HG03097 (cell line): ENCODE measurements at regions not wholly inside any gene's neighbourhood (a gene's known extent, or its start where the extent isn't known, plus 50 kb on each side); places are given as distances from the start of the nearest gene placed in this dataset.

ENCODE experiments used
- ATAC-seq: cut with Tn5 transposase; IDR thresholded peaks from one replicate; pipeline ENCODE4 v1.9.1; 2021; ENCODE audit not compliant: unreplicated experiment, low FRiP score

DNA sequence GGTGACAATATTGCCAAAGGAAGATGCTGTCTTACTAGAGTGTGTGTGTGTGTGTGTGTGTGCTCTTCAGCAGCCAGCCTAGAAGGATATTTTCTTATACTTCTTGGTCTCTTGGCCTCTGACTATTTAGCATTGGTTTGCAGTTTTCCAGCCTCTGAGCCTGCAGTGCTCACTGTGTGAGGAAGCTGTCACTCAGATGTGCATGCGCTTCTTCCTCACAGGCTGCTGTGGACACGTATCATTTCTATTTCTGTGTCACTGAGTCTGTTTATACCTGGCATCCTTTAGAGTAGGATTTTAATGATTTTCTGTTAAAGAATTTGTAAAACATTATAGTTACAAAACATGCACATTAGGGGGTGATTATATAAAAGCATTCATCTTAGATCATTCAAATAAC is 83.3 kb downstream of the ALDH8A1 start:
- ATAC-seq, result no peak

DNA sequence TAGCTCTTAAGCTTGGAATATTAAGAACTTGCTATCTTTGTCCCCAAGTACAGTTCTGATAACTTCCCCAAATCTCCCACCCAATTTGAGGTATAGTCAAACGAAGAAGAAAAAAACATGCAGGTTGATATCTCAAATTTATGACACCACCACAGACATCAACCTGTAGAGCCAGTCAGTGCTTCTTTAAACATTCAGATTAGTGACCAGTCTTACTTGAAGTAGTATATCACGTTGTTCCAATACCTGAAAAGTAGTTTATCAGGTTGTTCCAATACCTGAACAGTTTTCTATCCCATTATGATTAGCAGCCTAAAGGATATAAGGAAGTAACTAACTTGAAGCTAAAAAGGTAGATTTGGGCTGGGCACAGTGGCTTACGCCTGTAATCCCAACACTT is 85.3 kb downstream of the ALDH8A1 start:
- ATAC-seq, result no peak

DNA sequence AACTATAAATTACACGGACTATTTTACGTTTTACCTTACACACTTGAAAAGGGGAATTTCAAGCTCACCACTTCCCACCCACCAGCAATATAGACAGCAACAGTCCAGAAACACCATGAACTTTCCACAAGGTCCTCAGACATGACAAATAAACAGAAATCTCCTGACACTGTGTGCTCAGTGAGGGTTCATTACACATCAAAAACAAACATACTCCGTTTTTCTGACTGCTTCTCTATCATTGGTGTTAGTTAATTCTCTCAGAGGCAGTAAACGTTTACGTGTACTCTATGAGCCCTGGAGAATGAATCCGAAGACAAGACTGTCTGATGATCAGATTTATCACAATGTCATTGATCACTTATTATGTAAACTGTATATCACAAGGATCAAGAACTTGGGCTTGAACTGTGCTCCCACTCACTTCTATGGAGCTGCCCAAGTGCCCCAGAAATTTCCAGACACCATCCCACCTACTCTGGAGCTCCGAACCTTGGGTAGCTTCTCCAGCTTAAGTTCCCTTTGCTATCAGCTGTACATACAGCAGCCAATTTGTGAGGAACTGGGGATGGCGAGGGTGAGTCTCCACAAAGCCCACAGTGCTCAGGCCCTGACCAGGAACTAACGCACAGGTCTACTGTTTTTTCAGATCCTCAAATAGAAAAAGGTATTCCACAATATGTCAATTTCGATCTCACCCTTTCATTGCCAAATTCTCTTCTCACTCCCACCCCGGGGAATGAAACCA is 86.0 kb downstream of the ALDH8A1 start:
- no peak for ATAC-seq

DNA sequence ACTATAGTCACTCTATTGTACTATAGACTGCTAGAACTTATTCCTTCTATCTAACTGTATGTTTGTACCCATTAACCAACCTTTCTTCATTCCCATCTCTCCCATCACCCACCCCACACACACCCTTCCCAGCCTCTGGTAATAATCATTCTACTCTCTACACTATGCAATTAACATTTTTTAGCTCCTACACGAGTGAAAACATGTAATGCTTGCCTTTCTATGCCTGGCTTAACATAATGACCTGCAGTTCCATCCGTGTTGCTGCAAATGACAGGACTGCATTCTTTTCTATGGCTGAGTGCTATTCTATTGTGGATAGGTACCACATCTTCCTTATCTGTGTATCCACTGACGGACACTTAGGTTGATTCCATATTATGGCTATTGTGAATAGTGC is 95.5 kb downstream of the ALDH8A1 start:
- no peak for ATAC-seq

DNA sequence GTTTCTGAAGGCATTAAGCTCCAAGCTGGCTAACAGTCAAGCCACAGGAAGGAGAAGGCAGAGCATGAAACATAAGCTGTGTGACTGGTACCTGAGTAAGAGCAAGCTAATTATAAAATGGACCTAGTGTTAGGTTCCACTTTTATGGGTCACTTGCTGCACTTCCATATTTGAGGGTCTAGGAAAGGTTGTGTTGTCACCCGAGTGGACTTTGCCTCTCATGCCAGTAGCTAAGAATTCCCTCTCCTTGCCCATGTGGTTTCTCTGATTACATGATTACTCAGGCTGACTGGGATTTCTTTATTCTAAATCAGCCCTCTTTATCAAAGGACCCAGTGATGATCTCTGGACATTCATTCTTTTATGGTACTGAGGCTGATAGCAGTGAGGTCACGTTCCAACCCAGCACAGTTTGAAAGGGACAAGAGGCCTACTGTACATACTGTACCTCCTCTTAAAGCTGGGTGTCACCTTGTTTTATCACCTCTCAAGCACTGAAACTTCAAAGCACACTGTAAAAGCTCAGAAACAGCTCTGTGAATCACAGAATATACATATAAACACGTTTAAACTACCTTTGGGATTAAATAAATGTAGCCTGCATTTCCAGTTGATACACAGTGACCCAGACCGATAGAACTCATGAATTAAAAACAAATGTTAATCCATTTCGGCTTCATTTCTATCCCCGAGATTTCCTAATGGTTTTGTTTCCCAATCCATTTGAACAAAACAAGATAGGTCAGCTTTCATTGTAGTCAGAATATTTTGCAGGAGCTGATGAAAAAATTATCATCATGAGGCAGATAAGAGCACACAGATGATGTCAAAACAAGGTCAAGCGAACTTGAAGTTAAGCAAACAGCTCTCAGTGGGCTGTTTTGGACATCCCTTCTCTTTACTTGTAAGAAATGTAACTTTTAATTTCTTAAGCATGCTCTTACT is 96.5 kb downstream of the ALDH8A1 start:
- ATAC-seq, result no peak

DNA sequence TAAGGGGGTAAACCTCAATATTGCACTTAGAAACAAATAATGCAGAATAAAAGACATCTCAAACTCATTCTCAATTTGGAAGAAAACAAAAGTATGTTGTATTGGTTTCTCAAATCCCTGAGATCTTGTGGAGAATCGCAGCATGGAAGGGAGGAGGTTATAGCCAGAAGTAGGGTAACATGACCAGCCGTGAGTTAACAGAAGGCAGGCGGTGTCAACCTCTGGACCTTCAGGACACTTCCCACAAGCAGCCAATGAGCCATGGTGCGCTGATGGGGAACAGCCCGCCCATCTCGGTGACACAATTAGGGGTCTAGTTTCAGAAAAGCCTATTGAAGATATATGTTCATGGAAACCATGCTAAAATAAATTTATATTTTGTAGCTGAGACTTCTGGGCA is 98.4 kb downstream of the ALDH8A1 start:
- no peak for ATAC-seq

DNA sequence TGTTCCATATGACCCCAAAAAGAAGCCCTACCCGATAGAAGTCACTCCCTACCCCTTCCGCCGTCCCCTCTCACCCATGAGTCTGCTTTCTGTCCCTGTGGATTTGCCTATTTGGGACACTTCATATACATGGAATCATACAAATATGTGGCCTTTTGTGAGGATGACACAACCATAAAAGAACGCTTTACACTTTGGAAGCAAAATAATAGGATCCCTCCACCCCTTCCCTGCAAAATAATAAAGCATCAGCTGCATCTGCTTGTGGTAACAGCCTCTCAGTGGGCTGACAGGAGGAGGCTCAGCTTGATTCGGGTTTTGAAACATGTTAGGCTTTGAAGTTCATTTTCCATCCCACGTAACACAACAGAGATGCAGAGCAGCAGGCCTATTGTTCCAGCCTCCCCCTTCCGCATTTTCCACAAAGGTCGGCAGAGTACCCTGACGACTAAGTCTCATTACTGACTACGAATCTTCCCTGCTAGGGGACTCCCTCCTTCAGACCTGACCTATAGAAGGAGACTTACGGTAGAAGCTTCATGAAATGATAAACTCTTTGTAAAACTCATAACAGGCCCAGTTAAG is 99.1 kb downstream of the ALDH8A1 start:
- no peak for ATAC-seq

DNA sequence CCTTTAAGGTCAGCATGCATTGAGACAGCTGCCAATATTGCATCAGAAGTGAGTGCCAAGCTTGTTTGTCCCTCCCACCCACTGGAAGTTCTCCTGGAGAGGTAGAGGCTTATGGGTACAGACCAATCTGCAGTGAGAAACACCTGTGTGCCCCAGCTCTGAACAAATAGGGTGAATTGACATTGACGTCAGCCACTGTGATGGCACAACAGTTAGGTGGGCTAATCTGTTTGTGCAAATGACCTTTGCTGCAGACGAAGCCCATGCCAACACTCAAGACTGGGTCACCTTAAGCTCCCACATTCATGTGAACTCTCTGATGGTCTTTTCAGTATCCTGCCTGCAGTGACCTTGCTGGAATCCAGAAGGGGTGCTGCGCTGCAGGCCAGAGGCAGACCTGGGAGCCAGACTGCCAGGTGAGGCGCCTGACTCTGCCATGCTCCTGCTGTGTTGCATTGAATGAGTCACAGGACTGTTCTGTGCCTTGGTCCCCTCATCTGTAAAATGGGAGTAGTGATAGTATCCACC is 99.9 kb downstream of the ALDH8A1 start:
- no peak for ATAC-seq

DNA sequence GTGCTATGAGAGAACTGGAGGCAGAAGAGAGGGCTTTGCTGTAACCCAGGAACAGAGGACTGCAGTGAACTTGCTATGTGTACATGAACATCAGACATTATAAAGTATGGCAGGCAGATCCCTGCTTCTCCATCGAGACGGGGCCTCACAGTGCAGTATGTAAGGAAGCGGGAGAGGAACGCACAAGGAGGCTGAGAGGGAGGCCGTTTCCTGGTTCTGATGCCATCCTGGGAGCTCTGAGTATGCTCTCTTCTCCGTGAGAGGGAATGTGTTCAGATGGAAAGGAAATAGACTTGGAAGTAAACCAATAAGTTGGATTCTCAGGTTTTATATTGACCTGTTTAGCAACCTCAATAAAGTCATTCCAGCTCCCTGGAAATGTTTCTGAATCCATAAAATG is 101.8 kb downstream of the ALDH8A1 start:
- no peak for ATAC-seq

DNA sequence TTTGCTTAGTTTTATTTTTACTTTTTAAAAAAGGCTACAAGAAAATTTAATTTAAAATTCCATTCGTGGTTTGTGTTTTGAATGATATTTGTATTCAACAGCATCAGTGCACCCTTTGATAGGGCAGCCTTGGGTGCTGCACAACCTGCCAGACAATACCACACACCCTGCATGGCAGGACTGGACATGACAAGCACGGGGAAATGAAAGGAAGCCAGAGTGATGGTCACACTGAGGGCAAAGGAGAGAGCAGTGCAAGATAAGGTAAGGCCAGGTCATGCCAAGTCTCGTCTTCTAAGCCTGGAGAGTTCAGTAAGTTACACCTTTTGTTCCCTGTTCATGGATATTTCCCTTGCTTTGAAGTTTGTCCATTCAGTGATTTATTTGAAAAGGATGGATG is 103.0 kb downstream of the ALDH8A1 start:
- ATAC-seq, result no peak

DNA sequence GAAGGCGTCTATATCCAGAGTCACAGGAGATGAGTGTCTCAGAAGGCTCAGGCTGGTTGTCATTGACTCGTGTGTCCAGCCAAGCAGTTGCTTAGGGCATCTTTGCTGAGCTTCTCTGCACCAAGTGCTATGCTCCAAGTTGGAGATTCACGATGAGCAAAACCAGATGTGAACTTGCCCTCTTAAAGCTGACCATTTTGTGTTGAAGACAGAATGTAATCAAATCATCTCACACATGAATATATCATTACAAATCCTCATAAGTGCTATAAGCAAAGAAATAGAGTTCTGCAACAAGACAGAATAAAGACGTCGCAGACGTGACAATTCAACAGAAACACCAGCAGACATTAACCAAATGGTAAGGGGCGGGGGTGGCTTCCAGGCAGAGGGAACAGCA is 103.9 kb downstream of the ALDH8A1 start:
- no peak for ATAC-seq

DNA sequence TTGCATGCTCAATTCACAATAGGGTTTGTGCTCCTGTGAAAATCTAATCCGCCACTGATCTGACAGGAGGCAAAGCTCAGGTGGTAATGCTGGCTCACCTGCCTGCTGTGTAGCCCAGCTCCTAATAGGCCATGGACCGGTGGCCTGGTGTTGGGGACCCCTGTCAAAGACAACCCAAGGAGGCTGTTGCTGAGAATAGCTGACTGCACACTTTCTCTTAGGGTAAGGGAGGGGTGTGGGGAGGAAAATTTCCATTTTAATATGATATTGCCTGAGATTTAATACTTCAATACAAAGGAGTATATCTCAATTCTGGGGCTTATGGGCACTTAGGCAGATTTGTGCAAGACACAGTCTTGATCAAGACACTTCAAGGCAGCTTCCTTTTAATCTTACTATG is 105.8 kb downstream of the ALDH8A1 start:
- ATAC-seq, result no peak

DNA sequence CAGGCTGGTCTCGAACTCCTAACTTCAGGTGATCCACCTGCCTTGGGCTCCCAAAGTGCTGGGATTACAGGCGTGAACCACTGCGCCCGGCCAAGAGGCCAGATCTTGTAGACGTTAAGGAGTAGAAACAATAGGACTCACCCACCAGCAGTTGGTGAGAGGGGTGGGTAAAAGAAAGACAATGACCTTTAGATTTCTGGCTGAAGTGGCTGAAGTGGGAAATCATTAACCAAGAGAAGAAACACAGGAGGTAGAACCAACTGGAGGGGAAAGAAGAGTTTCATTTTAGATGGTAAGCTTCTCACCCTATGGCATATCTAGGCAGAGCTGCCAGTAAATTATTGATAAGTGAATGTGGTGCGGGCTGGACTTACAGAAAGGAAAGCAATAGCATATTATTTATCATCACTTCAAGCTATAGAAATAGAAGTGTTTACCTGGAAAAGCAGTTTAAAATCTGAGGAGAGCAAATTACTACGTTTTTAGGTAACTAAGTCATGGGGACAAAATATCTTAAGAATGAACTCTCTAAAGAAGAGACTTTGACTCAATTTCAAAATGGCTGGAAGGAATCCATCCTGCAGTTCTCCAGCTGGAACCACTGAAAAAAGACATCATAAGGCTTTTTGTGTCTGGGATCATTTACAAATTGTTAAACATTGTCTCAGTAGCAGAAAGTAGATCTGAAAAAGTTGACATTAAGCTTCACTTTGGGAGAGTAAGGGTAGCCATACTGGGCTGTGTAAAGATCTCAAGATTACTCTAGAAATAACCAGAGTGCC is 109.6 kb downstream of the ALDH8A1 start:
- ATAC-seq, result peak; percentile 89

DNA sequence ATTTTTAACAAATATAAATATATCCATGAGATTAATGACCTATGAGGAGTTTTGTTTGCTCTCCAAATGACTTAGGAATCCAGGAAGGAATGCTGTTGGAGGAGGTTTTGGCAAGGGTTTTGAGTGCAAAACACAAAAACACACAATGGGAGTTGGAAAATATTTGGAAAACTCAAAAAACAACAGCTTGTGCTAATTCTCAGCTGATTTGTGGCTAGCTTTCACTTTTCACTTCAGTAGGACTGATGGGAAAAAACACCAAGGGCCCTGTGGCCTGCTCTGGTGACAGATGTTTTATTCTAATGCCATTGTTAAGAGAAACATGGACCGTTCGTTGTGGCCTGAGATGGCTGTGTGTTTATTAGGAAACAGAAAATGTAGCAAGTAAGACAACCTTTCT is 113.9 kb downstream of the ALDH8A1 start:
- no peak for ATAC-seq

DNA sequence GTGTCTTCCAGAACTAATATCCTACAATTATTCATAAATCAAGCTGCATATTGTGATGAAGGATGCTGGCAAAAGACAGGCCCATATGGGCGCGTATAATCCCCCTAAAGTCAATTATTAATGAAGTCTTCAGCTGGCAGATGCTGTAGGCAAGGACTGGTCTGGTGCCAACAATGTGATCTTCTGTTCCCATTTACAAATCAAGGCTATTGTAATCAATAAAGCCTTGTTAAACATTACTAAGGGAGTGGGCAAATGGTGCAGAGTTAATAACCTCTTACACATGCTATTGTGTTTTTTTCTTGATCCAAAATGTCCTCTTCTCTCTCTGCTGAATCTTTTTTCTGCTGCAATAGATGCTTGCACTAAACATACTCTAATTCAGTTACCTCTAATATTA is 119.0 kb downstream of the ALDH8A1 start:
- ATAC-seq, result no peak

DNA sequence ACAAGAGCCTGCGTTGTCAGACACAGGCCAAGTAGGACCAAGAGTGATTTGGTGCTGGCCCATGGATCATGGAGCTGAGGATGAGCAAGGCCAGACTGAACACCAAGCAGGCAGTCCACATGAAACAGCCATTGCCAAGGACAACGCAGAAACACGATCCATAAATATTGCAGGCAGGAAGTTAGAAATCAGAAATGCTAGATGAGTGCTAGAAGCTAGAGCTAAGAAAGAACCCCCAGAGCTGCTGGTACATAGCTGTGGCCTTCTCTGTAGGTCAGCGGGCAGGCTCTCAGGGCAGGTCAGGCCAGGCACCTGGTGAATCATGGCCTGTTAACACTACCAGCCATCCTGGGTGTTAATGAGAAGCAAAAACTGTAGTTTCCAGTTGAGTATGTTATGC is 119.7 kb downstream of the ALDH8A1 start:
- no peak for ATAC-seq

DNA sequence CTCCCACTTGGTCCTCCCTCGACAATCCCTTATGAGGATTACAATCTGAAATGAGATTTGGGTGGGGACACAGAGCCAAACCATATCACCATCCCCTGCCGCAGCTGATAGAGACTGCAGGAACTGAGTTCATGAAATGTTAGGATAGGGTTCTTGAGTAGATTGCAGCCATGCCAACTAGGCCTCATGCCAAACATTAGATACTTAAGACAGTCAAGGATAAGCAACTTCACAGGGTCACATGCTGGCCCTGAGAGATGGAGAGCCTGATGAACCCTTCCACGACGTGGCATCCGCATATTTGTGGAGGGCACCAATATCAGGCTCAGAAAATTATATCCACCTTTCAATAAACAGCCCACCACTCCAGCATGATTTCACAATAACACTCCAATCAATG is 121.3 kb downstream of the ALDH8A1 start:
- no peak for ATAC-seq

DNA sequence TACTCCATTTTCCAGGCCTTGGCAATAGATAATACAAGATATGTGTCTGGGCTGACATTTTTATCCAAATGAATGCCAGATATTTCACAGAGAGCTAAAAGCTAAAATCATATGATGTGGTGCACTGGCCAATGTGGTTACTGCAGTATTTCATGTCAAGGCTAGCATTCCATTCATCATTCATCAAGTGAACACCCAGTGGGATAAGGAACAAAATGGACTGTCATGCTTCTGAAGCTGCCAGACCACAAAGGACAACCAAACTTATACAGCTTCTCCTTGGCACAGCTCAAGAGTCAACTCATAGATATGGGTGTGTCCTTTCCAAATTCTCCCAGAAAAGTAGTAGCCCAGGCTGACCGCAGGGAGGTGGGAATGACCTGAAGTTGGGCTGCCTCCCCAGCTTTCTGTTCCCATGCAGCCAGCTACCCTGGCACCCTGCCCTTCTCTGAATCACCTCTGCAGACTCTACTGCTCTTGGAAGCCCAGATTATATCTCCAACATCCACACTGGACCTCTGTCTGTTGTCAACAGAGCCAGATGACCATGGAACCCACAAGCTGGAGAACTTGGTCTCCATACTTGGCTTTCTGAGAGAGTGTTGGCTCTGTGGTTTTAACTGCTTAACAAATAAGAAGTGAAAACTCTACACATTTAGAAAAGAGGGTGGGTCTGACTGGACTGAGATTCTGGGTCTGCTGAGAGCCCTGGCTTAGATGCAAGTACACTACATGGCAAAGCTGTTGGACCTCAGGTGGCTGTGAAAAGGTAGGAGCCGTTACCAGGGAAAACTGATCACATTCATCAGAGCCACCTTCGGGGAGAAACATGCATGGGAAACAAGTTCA is 122.8 kb downstream of the ALDH8A1 start:
- no peak for ATAC-seq

DNA sequence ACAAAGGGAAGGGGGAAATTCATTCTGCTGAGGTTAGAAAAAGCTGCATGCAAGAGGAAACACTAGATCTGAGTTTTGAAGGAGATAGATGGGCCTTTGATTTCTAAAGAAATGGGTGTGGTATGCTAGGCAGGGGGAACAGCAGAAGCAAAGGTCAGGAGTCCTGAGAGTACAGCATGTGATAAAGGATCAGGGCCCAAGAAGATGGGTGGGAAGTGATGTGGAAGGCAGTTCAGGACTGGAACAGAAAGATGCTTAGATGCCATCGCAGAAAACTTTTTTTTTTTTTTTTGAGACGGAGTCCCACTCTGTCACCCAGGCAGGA is 126.2 kb downstream of the ALDH8A1 start:
- ATAC-seq, result no peak
